AML-193 (cell line): ENCODE measurements at regions not wholly inside any gene's neighbourhood (a gene's known extent, or its start where the extent isn't known, plus 50 kb on each side); places are given as distances from the start of the nearest gene placed in this dataset.
"Not testable (repeated sequence)": the region's sequence is repeated elsewhere in the genome, so short reads cannot be mapped to it uniquely, and the experiment has no call there.

Source experiments
- DNase-seq, 2 experiments: peaks; one replicate each; lab custom pipeline; 2025; lab: John Stamatoyannopoulos, UW

GRCh38 chr3:163551915-163552658, 1526.2 kb downstream of the SI start:
- not testable (repeated sequence) for DNase-seq

GRCh38 chr3:163548015-163548414, 1530.3 kb downstream of the SI start:
- DNase-seq: no peak

GRCh38 chr3:163547014-163547685, 1531.1 kb downstream of the SI start:
- no peak for DNase-seq

- no peak for DNase-seq
Measured at GRCh38 chr3:163543662-163544061, 1534.6 kb downstream of the SI start.

GRCh38 chr3:163541629-163542028, 1536.7 kb downstream of the SI start:
- DNase-seq: no peak

GRCh38 chr3:163538387-163538786, 1539.9 kb downstream of the SI start:
- peak; percentile 12 to 28 for DNase-seq

- DNase-seq: no peak
Measured at GRCh38 chr3:163533381-163533780, 1544.9 kb downstream of the SI start.

GRCh38 chr3:163523375-163523774, 1554.9 kb downstream of the SI start:
- DNase-seq: no peak

GRCh38 chr3:163521261-163521660, 1557.0 kb downstream of the SI start:
- no peak for DNase-seq

GRCh38 chr3:163518065-163518464, 1560.2 kb downstream of the SI start:
- DNase-seq: no peak

GRCh38 chr3:163513149-163513657, 1565.1 kb downstream of the SI start:
- DNase-seq: no peak

- DNase-seq: no peak
Measured at GRCh38 chr3:163508206-163508605, 1570.1 kb downstream of the SI start.

GRCh38 chr3:163504974-163505373, 1573.3 kb downstream of the SI start:
- DNase-seq: no peak

GRCh38 chr3:163499736-163500219, 1578.5 kb downstream of the SI start:
- not testable (repeated sequence) for DNase-seq

- not testable (repeated sequence) for DNase-seq
Measured at GRCh38 chr3:163498842-163499735, 1579.2 kb downstream of the SI start.

- no peak for DNase-seq
Measured at GRCh38 chr3:163491714-163492113, 1586.6 kb downstream of the SI start.

GRCh38 chr3:163490119-163490518, 1588.2 kb downstream of the SI start:
- peak; percentile 48 to 62 for DNase-seq

- no peak for DNase-seq
Measured at GRCh38 chr3:163482695-163483094, 1595.6 kb downstream of the SI start.

GRCh38 chr3:163481738-163482137, 1596.6 kb downstream of the SI start:
- no peak for DNase-seq

GRCh38 chr3:163476179-163476578, 1602.1 kb downstream of the SI start:
- DNase-seq: peak in 1 of 2 experiments; percentile 29

- DNase-seq: no peak
Measured at GRCh38 chr3:163474766-163475165, 1603.5 kb downstream of the SI start.
